SKM-1 treated with dmso at 0.1 percent for 144 hours (cell line): ENCODE measurements at regions not wholly inside any gene's neighbourhood (a gene's known extent, or its start where the extent isn't known, plus 50 kb on each side); places are given as distances from the start of the nearest gene placed in this dataset.
"Not testable (repeated sequence)": the region's sequence is repeated elsewhere in the genome, so short reads cannot be mapped to it uniquely, and the experiment has no call there.

Experiments used
- DNase-seq: peaks from one replicate; lab custom pipeline; 2025; ENCODE audit not compliant: unreplicated experiment; lab: John Stamatoyannopoulos, UW

- DNase-seq = not testable (repeated sequence)
Measured at GRCh38 chr1:146641534-146641933, 296.6 kb upstream of the NBPF12 start.

DNA sequence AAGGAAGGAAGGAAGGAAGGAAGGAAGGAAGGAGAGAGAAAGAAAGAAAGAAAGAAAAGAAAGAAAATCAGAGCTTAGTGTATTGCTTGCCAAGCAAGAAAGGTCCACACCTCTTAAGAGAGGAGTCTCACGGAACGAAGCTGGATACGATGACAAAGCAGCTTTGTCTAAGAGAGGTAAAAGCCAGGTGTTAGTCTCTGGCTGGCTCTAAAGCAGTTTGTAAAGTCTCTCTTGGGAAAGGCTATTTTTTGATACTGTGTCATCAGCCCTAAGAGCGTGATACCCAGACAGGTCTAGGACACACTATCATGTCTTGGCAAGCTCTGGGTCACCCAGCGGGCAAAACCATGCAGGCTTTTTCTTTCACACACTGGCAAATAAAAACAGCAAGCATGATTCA, 297.5 kb upstream of the NBPF12 start:
- not testable (repeated sequence) for DNase-seq

- DNase-seq = not testable (repeated sequence)
Measured at GRCh38 chr1:146630302-146630701, 307.8 kb upstream of the NBPF12 start.

GRCh38 chr1:146618582-146618981, 319.5 kb upstream of the NBPF12 start:
- not testable (repeated sequence) for DNase-seq

DNA sequence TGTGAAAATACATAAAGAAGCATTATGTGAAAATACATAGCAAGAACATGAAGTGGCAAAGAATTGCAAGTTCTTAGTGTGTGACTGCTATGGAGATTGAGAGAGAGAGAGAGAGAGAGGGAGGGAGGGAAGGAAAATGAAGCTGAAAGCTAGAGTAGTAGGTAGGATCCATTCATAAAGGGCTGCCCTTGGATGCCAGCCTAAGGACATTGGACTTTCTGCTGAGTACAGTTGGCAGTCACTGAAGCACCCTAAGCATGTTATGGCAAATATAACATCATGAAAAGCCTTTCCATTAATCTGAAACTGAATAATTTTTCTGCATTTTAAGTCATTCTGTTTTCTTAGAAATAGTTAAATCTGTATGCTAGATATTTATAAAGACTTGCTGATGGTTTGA, 333.4 kb upstream of the NBPF12 start:
- not testable (repeated sequence) for DNase-seq

GRCh38 chr1:146600720-146601307, 337.3 kb upstream of the NBPF12 start:
- DNase-seq = not testable (repeated sequence)

DNA sequence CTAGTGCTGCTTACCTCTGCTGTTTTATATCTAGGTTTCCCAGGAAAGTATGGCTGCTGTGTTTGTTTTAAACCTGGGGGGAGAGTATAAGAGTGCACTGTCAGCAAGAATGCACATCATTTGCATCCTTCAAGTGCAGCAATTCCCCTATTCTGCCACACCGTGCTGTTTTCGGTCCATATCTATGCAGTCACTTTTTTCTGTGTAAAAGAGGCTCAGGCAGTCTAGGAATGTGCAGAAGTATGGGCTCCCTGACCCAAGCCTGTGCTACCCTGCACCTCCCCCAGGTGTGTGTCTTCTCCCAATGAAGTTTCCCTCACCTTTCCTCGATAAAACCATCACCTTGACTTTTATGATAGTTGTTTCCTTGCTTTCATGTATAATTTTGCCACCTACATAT, 338.2 kb upstream of the NBPF12 start:
- not testable (repeated sequence) for DNase-seq

DNA sequence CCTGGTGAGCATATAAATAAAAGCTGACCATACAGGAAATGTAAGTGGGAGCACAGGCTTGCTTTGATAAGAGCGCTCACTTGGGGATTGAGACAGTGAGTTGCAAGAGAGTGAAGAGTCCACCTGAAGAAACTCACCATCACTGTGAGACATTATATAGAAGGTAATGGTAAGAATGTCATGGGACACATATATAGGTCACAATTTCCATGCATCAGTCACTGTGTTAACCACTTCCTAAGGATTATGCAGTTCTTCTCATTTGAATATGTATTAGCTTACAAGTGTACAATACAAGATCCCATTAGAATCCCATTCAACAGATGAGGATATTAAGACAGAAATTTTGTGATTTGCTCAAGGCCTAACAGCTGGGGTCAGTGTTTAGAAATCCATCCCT, 352.4 kb upstream of the NOTCH2NLA start:
- not testable (repeated sequence) for DNase-seq

GRCh38 chr1:146567541-146567940, 338.7 kb upstream of the NOTCH2NLA start:
- not testable (repeated sequence) for DNase-seq

GRCh38 chr1:146558032-146558431, 329.2 kb upstream of the NOTCH2NLA start:
- not testable (repeated sequence) for DNase-seq

DNA sequence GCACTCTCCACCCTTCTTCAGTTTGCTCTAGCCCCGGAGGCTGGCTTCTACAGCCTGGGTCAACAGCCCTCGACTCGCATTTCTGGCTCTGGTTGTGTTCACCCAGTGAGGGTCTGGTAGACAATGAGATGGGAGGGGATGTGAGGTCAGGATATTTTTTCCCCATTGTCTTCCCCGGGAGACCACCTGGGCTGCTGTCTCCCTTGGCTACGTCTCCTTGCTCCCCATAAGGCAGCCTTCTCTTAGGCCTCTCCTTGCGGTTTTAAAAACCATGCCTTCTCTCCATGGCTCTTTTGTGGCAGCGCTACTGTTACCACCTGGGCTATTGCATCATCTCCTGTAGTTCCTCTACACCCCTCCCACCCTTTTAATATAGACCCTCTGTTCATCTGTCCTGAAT, 327.6 kb upstream of the NOTCH2NLA start:
- not testable (repeated sequence) for DNase-seq

DNA sequence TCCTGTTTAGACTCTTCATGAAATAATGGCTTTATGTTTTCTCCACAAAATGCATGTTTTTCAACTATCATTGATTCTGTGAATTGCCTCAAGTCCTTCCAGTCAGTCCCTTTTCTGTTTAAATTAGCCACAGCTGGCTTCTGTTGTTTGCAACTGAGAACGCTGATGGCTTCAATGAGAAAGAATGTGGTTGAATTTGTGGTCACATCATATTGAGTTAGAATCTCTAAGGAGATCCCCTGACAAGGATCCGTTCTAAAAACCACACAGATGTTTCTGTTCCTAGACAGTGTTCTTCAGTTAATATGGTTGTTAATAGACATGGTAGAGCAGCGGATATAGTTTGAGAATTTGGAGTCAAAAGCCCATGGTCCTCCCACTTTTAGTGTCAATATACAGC, 323.6 kb upstream of the NOTCH2NLA start:
- DNase-seq = not testable (repeated sequence)

- DNase-seq = not testable (repeated sequence)
Measured at GRCh38 chr1:146548684-146549083, 319.9 kb upstream of the NOTCH2NLA start.

DNA sequence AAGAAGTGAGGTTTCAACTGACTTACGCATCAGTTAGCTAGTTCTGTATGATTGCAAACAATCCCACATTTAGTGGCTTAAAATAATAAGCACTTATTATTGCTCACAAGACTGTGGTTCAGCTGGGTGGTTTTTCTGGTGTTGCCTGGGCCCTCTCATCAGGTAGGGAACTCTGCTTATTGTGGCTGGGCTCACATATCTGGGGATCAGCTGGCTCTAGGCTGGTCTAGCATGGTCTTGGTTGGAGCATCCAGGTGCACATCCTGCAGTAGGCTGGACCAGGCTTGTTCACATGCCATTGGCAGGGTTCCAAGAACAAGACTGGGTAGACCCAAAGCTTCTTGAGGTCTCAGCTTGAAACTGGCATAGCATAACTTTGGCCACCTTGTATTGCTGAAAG, 317.4 kb upstream of the NOTCH2NLA start:
- not testable (repeated sequence) for DNase-seq

DNA sequence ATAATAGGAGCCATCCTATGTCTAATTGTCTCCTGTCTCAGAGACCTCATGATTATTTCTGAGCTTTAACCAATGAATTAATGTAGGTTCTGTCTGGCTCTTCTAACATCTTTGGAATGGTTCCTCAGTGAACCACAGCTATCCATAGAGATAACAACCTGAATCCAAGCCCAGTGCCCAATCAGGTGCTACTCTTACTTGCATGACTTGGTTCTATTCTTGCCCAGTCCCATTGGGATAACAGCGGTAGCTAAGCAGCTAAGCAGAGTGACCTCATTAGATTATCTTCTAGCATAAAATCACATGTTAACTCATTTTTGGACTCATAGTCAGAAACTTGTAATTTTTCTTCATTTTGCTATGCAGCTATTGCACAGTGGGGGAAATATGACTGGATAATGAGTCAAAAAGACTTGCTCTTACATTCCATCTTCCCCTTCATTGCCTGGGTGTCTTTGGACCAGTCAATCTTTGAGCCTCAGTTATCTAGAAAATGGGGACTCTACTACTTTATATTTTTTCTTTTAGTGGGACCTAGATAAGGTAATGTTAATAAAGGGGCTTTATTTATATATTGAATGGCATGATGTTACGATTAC, 309.1 kb upstream of the NOTCH2NLA start:
- DNase-seq = not testable (repeated sequence)

- not testable (repeated sequence) for DNase-seq
Measured at GRCh38 chr1:146536028-146536427, 307.2 kb upstream of the NOTCH2NLA start.

DNA sequence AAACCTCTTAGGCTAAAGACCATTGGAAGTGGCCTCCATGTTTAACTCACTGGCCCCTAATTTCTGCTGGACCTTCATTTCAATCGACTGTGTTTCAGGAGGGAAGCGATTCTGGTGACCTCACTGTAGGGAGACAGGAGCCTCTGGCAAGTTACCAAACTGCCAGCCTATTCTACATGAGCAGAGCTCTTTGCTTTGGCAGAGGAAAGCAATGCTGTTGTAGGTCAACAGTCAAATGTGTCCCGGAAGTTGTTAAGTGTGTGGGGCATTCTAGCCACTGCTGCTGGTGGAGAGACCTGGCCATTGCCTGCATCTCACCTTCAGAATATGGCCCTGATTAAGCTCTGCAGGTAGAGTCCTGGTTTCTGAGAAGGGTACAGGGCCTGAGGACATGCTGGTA, 306.8 kb upstream of the NOTCH2NLA start:
- DNase-seq = not testable (repeated sequence)

DNA sequence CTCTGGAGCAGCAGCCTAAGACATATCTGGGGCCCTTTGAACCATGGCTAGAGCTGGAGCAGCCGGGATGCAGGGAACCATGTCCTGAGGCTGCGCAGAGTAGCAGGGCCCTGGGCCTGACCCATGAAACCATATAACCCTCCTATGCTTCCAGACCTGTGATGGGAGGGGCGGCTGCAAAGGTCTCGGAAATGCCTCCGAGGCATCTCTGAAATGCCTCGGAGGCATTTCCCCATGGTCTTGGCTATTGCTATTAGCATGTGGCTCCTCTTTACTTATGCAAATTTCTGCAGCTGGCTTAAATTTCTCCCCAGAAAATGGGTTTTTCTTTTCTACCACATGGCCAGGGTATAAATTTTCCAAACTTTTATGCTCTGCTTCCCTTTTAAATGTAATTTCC, 302.1 kb upstream of the NOTCH2NLA start:
- not testable (repeated sequence) for DNase-seq

DNA sequence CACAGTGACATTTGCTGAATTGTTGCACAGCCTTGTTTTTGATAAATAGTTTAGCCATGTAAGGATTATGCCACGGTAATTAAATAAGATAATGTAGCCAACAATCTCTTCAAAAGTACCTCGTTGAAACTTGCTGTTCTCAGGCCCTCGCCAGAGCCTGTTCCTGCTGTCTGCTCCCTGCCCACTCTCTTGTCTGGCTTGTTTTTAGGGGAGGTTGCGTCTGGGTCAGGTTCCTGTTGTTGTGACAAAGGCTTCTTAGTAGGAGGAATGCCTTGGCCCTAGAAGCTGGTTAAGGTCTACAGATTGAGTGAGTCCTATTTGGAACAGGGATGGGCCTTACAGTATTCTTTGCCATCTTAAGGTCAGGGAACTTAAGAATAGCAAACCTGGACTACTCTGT, 294.0 kb upstream of the NOTCH2NLA start:
- DNase-seq = not testable (repeated sequence)

DNA sequence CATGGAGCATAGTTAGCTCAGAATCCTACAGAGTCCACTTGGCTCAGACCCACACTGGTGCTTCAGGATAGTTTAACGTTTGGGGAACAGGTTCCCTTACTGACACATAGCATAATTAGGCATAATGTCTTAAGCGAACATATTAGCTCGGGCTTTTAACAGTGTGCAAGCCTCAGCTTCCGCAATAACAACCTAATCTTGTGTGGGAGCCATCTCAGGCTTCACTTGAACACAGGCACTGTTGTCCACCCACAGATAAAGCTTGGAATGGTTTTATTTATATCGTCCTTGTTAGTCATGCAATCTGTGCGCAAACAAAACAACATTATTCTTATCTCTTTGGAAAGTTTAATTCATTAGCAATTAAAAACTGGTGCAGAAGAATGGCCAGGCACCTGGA, 293.5 kb upstream of the NOTCH2NLA start:
- DNase-seq = not testable (repeated sequence)

DNA sequence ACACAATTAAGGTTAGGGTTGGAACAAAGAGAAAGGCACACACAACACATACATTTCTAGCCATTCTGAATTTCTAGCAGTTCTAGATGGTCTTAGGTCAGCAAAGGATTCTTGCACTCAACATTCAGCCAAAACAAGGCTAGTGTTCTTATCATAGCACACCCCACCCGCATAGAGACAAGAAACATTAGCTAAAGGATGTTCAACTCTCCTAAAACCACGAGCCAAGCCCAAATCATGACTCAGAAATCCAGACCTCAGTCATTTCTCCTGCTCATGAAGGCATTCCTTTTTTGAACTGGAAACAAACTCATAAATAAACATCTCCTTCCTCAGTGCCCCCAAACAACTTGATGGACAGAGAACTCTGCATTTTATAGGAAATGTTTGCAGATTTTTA, 293.0 kb upstream of the NOTCH2NLA start:
- DNase-seq = not testable (repeated sequence)

DNA sequence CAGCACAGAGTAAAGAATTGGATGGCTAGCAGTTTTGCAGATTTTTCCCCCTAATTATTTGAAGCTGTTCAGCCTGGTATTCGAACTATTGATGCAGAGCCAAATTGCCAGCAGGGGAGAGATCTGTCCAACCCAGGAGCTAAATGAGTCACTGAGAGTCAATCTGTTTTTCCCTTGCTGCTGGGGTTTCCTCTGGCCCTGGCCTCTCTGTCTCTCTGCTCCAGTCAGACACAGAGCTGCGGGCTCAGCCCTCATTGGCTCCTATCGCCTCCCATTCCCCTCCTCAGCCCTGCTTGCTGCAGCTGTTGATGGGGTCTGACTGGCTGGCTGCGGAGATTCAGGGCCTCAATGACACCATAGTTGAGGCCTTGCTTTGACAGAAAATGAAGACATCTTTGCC, 284.9 kb upstream of the NOTCH2NLA start:
- DNase-seq = not testable (repeated sequence)
